Liver (tissue), 3 donors: ENCODE measurements at regions not wholly inside any gene's neighbourhood (a gene's known extent, or its start where the extent isn't known, plus 50 kb on each side); places are given as distances from the start of the nearest gene placed in this dataset.

Source experiments
- FOXA1 ChIP-seq: IDR thresholded peaks from 2 replicates; pipeline ENCODE4 v1.6.1; 2016; ENCODE audit warnings: antibody characterized with exemption
- RAD21 ChIP-seq, 2 donors: IDR thresholded peaks; 2 replicates each; pipeline ENCODE4 v1.6.1; 2016; ENCODE audit warnings: antibody characterized with exemption in 2 of 2, mild to moderate bottlenecking in 2 of 2
- YY1 ChIP-seq: IDR thresholded peaks from 2 replicates; pipeline ENCODE4 v1.6.1; 2016; ENCODE audit warnings: antibody characterized with exemption, mild to moderate bottlenecking
- TF ChIP-seq, protein P1 (sequence below): fragments of 150-350 bp; IDR thresholded peaks from 2 replicates; pipeline ENCODE4 v1.5.1; 2017; ENCODE audit warnings: improper control_type of control experiment, low read depth, low read length; ENCODE audit not compliant: missing input control
- TF ChIP-seq, protein P2 (sequence below): IDR thresholded peaks from 2 replicates; pipeline ENCODE4 v1.6.1; 2016; ENCODE audit warnings: antibody characterized with exemption
- donor health status: healthy.
- donor health status: healthy.

DNA sequence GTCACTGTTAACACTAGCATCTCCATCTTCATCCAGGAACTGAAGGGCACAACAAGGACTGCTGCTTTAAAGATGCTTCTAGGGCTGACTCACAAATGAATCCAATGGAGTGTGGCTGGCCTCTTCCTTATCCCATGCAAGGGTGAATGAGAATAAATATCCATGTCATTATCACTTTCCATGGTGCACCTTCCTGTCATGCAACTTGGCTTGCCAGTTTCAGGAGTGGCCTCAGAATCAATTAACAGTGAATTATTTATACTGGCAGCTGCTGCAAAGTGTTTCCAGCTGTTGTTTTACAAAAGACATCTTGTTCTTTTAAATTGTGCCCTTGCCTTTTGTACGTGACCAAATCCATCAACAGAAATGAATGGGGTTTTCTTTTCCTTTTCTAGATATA, 499.3 kb upstream of the TMEM132C start:
- TF ChIP-seq, protein P1, sequence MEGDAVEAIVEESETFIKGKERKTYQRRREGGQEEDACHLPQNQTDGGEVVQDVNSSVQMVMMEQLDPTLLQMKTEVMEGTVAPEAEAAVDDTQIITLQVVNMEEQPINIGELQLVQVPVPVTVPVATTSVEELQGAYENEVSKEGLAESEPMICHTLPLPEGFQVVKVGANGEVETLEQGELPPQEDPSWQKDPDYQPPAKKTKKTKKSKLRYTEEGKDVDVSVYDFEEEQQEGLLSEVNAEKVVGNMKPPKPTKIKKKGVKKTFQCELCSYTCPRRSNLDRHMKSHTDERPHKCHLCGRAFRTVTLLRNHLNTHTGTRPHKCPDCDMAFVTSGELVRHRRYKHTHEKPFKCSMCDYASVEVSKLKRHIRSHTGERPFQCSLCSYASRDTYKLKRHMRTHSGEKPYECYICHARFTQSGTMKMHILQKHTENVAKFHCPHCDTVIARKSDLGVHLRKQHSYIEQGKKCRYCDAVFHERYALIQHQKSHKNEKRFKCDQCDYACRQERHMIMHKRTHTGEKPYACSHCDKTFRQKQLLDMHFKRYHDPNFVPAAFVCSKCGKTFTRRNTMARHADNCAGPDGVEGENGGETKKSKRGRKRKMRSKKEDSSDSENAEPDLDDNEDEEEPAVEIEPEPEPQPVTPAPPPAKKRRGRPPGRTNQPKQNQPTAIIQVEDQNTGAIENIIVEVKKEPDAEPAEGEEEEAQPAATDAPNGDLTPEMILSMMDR, result no peak
- TF ChIP-seq FOXA1 (no peak), RAD21 (IDR thresholded peaks at IDR 0.05) (no peak), YY1 (no peak)
- TF ChIP-seq, protein P2, sequence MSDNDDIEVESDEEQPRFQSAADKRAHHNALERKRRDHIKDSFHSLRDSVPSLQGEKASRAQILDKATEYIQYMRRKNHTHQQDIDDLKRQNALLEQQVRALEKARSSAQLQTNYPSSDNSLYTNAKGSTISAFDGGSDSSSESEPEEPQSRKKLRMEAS, result no peak
